ENCODE measurements at regions not wholly inside any gene's neighbourhood (a gene's known extent, or its start where the extent isn't known, plus 50 kb on each side); places are given as distances from the start of the nearest gene placed in this dataset.

DNA sequence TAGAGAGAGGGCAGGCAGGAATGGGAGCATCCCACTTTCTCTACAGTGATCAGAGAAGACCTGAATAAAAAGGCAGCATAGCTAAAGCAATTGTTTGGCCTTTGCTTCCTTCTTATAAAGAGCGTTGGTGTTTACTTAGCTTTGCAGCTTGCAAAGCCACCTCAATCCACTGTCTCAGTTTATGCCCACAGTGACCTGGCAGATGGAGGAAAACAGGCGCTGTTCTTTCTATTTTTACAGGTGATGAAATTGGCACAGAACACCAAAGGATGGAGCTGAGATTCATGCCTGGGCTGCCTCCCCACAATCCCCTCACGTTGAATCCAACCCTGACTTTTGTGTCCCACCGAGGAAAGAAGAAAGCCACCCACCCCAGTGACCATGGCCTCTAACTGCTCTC lies 130.5 kb downstream of the TTLL2 start:
- H3K4me2 ChIP-seq, result no peak overlapping the region

DNA sequence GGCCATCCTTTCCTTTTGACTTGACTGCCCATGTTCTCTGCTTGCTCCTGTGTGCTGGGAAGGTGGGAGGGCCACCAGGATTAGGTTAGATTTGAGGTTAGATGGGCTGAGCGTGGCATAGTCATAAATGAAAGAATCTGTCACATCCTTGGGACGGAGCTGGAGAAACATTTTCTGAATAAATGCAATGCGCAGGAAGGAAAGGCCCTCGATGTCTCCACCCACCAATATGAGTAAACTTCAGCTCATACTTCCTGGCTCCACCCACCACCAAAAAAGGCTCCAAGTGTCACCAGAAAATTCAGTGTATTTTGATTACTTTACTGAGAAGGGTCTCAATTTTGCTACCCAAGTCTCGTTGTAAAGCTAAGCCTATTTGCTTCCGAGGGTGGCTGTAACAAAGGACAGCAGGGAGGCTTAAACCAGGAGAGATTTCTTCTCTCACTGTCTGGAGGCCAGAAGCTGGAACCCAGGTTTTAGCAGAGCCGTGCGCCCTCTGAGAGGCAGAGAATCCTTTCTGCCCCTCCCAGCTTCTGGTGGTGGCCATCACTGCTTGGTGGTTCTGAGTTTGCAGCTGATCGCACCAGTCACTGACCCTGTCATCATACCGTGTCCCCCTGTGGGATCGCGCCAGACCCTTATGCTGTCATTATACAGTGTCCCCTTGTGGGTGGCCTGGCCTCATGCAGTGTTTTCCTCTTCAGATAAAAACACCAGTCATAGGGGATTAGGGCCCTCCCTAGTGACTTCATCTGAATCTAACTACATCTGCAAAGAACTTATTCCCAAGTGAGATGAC lies 137.8 kb downstream of the TTLL2 start:
- Histone ChIP-seq H3K79me2 (ENCODE audit: insufficient read depth, low read depth) (no peaks in the 10 kb centered on the region), H3K4me1 (ENCODE audit: low read depth, poor library complexity, severe bottlenecking) (no peaks in the 10 kb centered on the region), H3K4me3 (IDR thresholded peaks at IDR 0.05; ENCODE audit: insufficient read depth, low read depth, low read length) (no peak overlapping the region), H3K9ac (no peak overlapping the region), H3K27ac (no peak overlapping the region), H4K20me1 (ENCODE audit: insufficient read depth) (no peaks in the 10 kb centered on the region), H3K27me3 (ENCODE audit: insufficient read depth, low read depth) (no peaks in the 10 kb centered on the region), H3K4me2 (no peak overlapping the region), H3K36me3 (ENCODE audit: insufficient read depth) (no peaks in the 10 kb centered on the region), H2AFZ (ENCODE audit: low read depth) (no peak overlapping the region)
- TF ChIP-seq, protein P1, sequence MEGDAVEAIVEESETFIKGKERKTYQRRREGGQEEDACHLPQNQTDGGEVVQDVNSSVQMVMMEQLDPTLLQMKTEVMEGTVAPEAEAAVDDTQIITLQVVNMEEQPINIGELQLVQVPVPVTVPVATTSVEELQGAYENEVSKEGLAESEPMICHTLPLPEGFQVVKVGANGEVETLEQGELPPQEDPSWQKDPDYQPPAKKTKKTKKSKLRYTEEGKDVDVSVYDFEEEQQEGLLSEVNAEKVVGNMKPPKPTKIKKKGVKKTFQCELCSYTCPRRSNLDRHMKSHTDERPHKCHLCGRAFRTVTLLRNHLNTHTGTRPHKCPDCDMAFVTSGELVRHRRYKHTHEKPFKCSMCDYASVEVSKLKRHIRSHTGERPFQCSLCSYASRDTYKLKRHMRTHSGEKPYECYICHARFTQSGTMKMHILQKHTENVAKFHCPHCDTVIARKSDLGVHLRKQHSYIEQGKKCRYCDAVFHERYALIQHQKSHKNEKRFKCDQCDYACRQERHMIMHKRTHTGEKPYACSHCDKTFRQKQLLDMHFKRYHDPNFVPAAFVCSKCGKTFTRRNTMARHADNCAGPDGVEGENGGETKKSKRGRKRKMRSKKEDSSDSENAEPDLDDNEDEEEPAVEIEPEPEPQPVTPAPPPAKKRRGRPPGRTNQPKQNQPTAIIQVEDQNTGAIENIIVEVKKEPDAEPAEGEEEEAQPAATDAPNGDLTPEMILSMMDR (conservative IDR thresholded peaks at IDR 0.05; ENCODE audit: low read depth, low read length), result no peak

More for the DNA sequence above, 130.5 kb downstream of the TTLL2 start:
- H4K20me1 ChIP-seq (ENCODE audit: insufficient read depth), result no peaks in the 10 kb centered on the region
- H3K36me3 ChIP-seq (ENCODE audit: insufficient read depth), result no peaks in the 10 kb centered on the region
- H3K27me3 ChIP-seq (ENCODE audit: insufficient read depth, low read depth), result no peaks in the 10 kb centered on the region
- H3K4me3 ChIP-seq (IDR thresholded peaks at IDR 0.05; ENCODE audit: insufficient read depth, low read depth, low read length), result no peak overlapping the region
- H3K9ac ChIP-seq, result no peak overlapping the region
- H3K27ac ChIP-seq, result no peak overlapping the region
- H2AFZ ChIP-seq (ENCODE audit: low read depth), result no peak overlapping the region
- no peaks in the 10 kb centered on the region for H3K79me2 ChIP-seq (ENCODE audit: insufficient read depth, low read depth)
- TF ChIP-seq, protein P1 (conservative IDR thresholded peaks at IDR 0.05; ENCODE audit: low read depth, low read length), result no peak
- no peaks in the 10 kb centered on the region for H3K4me1 ChIP-seq (ENCODE audit: low read depth, poor library complexity, severe bottlenecking)

DNA sequence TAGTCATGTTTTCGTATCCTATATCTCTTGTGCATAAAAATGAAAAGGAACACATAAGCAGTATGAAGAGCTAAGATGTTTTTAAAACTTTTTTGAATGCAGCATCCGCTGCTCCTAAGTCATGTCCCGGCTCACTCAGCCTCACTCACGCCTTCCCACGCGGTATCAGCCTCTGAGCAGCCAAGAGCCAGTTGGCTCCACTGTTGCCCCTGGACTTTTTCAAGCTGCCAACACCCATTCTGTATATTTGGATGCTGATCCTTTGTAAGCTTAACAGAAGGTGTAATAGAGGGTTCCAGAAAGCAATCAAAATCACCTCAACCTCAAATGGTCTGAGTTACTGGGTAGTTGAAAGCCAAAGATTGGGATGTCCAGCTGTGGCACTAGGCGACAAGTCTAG lies 139.3 kb downstream of the TTLL2 start:
- Histone ChIP-seq H3K9ac (no peak overlapping the region), H3K36me3 (ENCODE audit: insufficient read depth) (no peaks in the 10 kb centered on the region), H4K20me1 (ENCODE audit: insufficient read depth) (no peaks in the 10 kb centered on the region), H3K4me1 (ENCODE audit: low read depth, poor library complexity, severe bottlenecking) (no peaks in the 10 kb centered on the region), H3K4me3 (IDR thresholded peaks at IDR 0.05; ENCODE audit: insufficient read depth, low read depth, low read length) (no peak overlapping the region), H3K27me3 (ENCODE audit: insufficient read depth, low read depth) (no peaks in the 10 kb centered on the region), H3K4me2 (no peak overlapping the region), H2AFZ (ENCODE audit: low read depth) (no peak overlapping the region), H3K27ac (no peak overlapping the region), H3K79me2 (ENCODE audit: insufficient read depth, low read depth) (no peaks in the 10 kb centered on the region)
- TF ChIP-seq, protein P1 (conservative IDR thresholded peaks at IDR 0.05; ENCODE audit: low read depth, low read length), result no peak

DNA sequence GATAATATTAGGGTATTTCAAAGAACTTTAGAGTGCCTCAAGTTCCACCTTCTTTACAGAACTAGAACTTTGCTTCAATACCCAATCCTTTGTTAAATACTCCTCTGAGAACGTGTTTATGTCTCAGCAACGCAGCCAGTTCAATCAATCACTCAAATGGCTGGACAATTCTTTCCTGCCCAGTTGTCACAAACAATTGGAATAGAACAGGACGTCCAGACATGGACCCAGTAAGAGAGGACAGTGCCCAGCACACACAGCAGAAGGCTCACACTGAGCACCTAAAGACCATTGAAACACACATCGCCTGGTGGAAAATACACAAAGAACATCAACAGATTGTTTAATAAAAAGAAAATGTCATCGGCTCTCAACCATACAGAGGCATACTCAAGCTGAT lies 140.6 kb downstream of the TTLL2 start:
- Histone ChIP-seq H3K27ac (no peak overlapping the region), H3K4me3 (IDR thresholded peaks at IDR 0.05; ENCODE audit: insufficient read depth, low read depth, low read length) (no peak overlapping the region)
- TF ChIP-seq, protein P1 (conservative IDR thresholded peaks at IDR 0.05; ENCODE audit: low read depth, low read length), result no peak

More for the DNA sequence above, 140.6 kb downstream of the TTLL2 start:
- Histone ChIP-seq H3K36me3 (ENCODE audit: insufficient read depth) (no peaks in the 10 kb centered on the region), H3K4me1 (ENCODE audit: low read depth, poor library complexity, severe bottlenecking) (no peaks in the 10 kb centered on the region), H2AFZ (ENCODE audit: low read depth) (no peak overlapping the region), H3K27me3 (ENCODE audit: insufficient read depth, low read depth) (no peaks in the 10 kb centered on the region), H3K4me2 (no peak overlapping the region), H4K20me1 (ENCODE audit: insufficient read depth) (no peaks in the 10 kb centered on the region), H3K79me2 (ENCODE audit: insufficient read depth, low read depth) (no peaks in the 10 kb centered on the region), H3K9ac (no peak overlapping the region)

Measured in KMS-11 (cell line).